ENCODE measurements at regions not wholly inside any gene's neighbourhood (a gene's known extent, or its start where the extent isn't known, plus 50 kb on each side); places are given as distances from the start of the nearest gene placed in this dataset.

DNA sequence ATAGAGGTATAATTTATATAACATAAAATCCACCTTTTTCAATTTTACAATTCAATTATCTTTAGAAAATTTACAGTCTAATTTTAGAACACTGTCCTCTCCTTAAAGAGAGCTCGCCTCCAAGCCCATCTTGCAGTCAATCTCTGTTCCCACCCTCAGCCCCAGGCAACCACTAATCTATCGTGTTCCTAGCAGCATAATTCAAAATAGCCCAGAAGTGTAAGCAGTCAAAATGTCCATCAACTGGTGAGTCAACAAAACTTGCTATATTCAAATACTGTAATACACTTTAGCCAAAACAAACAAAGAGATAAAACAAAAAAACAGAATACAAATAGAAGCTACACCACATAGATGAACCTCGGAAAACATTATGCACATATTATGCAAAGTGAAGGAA lies 1006.8 kb upstream of the EEF2KMT start:
- TF ChIP-seq ARNTL (CRISPR knock-in tag; IDR thresholded peaks at IDR 0.05; ENCODE audit: borderline replicate concordance, low read depth) (no peak), CSDC2 (CRISPR knock-in tag; IDR thresholded peaks at IDR 0.05) (no peak), ZFP3 (CRISPR knock-in tag; IDR thresholded peaks at IDR 0.05) (no peak), ZC3H10 (CRISPR knock-in tag; IDR thresholded peaks at IDR 0.05) (no peak), PPARA (CRISPR knock-in tag; IDR thresholded peaks at IDR 0.05; ENCODE audit: borderline replicate concordance) (no peak), TCF4 (CRISPR knock-in tag; IDR thresholded peaks at IDR 0.05; ENCODE audit: borderline replicate concordance) (no peak), POU6F1 (CRISPR knock-in tag; IDR thresholded peaks at IDR 0.05; ENCODE audit: borderline replicate concordance, low read depth) (no peak), CSRNP3 (CRISPR knock-in tag; IDR thresholded peaks at IDR 0.05) (no peak), ISL1 (CRISPR knock-in tag; IDR thresholded peaks at IDR 0.05) (no peak), RARB (CRISPR knock-in tag; IDR thresholded peaks at IDR 0.05) (no peak), OSR1 (CRISPR knock-in tag; IDR thresholded peaks at IDR 0.05) (no peak), ZNF70 (CRISPR knock-in tag; IDR thresholded peaks at IDR 0.05) (no peak)
- TF ChIP-seq, protein P1, sequence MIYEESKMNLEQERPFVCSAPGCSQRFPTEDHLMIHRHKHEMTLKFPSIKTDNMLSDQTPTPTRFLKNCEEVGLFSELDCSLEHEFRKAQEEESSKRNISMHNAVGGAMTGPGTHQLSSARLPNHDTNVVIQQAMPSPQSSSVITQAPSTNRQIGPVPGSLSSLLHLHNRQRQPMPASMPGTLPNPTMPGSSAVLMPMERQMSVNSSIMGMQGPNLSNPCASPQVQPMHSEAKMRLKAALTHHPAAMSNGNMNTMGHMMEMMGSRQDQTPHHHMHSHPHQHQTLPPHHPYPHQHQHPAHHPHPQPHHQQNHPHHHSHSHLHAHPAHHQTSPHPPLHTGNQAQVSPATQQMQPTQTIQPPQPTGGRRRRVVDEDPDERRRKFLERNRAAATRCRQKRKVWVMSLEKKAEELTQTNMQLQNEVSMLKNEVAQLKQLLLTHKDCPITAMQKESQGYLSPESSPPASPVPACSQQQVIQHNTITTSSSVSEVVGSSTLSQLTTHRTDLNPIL (CRISPR knock-in tag; IDR thresholded peaks at IDR 0.05; ENCODE audit: low read depth): no peak
- no peak for ATAC-seq

DNA sequence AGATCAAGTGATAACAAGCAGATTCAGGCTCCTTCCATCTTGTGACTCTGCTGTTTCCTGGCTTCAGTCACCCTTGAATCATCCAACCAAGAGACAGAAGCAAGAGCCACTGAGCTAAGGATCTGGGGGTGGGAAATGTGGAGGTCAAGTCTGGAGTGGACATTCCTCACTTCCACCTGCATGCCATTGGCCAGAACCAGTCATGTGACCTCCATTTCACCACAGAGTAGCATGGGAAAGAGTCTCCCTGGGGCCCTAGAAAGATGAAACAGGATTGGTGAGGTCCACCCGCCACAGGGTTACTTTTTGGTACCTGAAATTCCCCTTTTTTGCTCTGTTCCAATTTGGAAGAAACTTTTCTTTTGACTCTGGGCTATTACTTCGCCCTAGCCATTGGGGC lies 1006.0 kb upstream of the EEF2KMT start:
- TF ChIP-seq ZFP30 (CRISPR knock-in tag; IDR thresholded peaks at IDR 0.05) (no peak), TSHZ2 (CRISPR knock-in tag; IDR thresholded peaks at IDR 0.05) (no peak), ZNF565 (CRISPR knock-in tag; conservative IDR thresholded peaks at IDR 0.05; ENCODE audit: low read depth) (no peak), GLIS3 (CRISPR knock-in tag; IDR thresholded peaks at IDR 0.05) (no peak), ISL1 (CRISPR knock-in tag; IDR thresholded peaks at IDR 0.05) (no peak), ARNTL (CRISPR knock-in tag; IDR thresholded peaks at IDR 0.05; ENCODE audit: borderline replicate concordance, low read depth) (no peak), RARB (CRISPR knock-in tag; IDR thresholded peaks at IDR 0.05) (no peak), CSDC2 (CRISPR knock-in tag; IDR thresholded peaks at IDR 0.05) (no peak), SNAI2 (CRISPR knock-in tag; IDR thresholded peaks at IDR 0.05) (no peak)
- ATAC-seq: no peak

DNA sequence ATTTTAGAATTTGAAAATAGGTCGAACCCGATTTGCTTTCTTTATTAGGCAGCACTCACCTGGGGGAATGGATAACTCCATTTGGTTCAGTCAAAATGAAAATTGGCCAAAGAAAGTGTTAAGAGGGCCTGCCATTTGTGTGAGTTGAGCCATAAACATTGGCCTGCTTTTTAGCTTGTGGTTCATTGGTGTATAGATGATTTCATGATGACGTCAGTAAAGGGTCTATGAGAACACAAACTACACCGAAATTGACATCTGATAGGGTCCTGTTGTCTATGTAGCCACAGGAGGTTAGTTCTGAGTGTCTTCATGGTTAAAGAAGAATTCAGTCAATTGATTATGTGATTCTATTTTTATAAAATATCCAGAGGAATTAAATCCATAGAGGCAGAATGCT lies 1001.5 kb upstream of the EEF2KMT start:
- TF ChIP-seq ARNTL (CRISPR knock-in tag; IDR thresholded peaks at IDR 0.05; ENCODE audit: borderline replicate concordance, low read depth): no peak
- TF ChIP-seq RARB (CRISPR knock-in tag; IDR thresholded peaks at IDR 0.05): no peak
- TF ChIP-seq OSR1 (CRISPR knock-in tag; IDR thresholded peaks at IDR 0.05): no peak
- no peak for TF ChIP-seq ZNF565 (CRISPR knock-in tag; conservative IDR thresholded peaks at IDR 0.05; ENCODE audit: low read depth)
- no peak for TF ChIP-seq TCF4 (CRISPR knock-in tag; IDR thresholded peaks at IDR 0.05; ENCODE audit: borderline replicate concordance)
- no peak for TF ChIP-seq SNAI2 (CRISPR knock-in tag; IDR thresholded peaks at IDR 0.05)
- no peak for TF ChIP-seq ZC3H10 (CRISPR knock-in tag; IDR thresholded peaks at IDR 0.05)
- TF ChIP-seq TSHZ2 (CRISPR knock-in tag; IDR thresholded peaks at IDR 0.05): no peak
- no peak for TF ChIP-seq PPARA (CRISPR knock-in tag; IDR thresholded peaks at IDR 0.05; ENCODE audit: borderline replicate concordance)
- TF ChIP-seq CSRNP3 (CRISPR knock-in tag; IDR thresholded peaks at IDR 0.05): no peak
- no peak for TF ChIP-seq ZFP3 (CRISPR knock-in tag; IDR thresholded peaks at IDR 0.05)
- no peak for TF ChIP-seq GLIS3 (CRISPR knock-in tag; IDR thresholded peaks at IDR 0.05)
- ATAC-seq: no peak

Measured in SK-N-SH treated with all-trans-retinoic acid at 6 μM for 48 hours (cell line).